Lower leg skin (tissue), 4 donors: ENCODE measurements at regions not wholly inside any gene's neighbourhood (a gene's known extent, or its start where the extent isn't known, plus 50 kb on each side); places are given as distances from the start of the nearest gene placed in this dataset.

Source experiments
- DNase-seq, 2 donors: peaks; one replicate each; pipeline ENCODE4 v3.0.0-alpha.2; 2019; ENCODE audit warnings: low spot score in 2 of 2
- H3K4me3 ChIP-seq: fragments of 200-600 bp; sonication (generic); 2 replicates; pipeline ENCODE4 v1.5.1; 2017; ENCODE audit warnings: mild to moderate bottlenecking, low read depth; ENCODE audit not compliant: poor library complexity, severe bottlenecking
- POLR2A ChIP-seq, 2 donors: fragments of 450-650 bp; IDR thresholded peaks; one replicate each; pipeline ENCODE4 v1.6.1; 2016 to 2017; ENCODE audit warnings: antibody characterized with exemption in 2 of 2, mild to moderate bottlenecking in 1 of 2, moderate library complexity in 1 of 2
- WGBS, 2 donors: methylation state at CpG; one replicate each; pipeline ENCODE4 v1.1.5; 2018; 5-methylcytosine and 5-hydroxymethylcytosine counted together
- intact Hi-C: fragments of 100-400 bp; cut with DNase I; formaldehyde crosslinking; loops from one replicate; pipeline ENCODE4 v1.15.0; 2023; ENCODE audit warnings: low total_unique reads
- TF ChIP-seq, protein P1 (sequence below), 3 donors: fragments of 450-650 bp; IDR thresholded peaks; one replicate each; pipeline ENCODE4 v1.5.1; 2016; ENCODE audit warnings: antibody characterized with exemption in 3 of 3, mild to moderate bottlenecking in 3 of 3, moderate library complexity in 2 of 3

GRCh38 chr2:67258122-67258521 is 139.0 kb upstream of the ETAA1 start:
- intact Hi-C loops: no loop called here
- TF ChIP-seq, protein P1, sequence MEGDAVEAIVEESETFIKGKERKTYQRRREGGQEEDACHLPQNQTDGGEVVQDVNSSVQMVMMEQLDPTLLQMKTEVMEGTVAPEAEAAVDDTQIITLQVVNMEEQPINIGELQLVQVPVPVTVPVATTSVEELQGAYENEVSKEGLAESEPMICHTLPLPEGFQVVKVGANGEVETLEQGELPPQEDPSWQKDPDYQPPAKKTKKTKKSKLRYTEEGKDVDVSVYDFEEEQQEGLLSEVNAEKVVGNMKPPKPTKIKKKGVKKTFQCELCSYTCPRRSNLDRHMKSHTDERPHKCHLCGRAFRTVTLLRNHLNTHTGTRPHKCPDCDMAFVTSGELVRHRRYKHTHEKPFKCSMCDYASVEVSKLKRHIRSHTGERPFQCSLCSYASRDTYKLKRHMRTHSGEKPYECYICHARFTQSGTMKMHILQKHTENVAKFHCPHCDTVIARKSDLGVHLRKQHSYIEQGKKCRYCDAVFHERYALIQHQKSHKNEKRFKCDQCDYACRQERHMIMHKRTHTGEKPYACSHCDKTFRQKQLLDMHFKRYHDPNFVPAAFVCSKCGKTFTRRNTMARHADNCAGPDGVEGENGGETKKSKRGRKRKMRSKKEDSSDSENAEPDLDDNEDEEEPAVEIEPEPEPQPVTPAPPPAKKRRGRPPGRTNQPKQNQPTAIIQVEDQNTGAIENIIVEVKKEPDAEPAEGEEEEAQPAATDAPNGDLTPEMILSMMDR (IDR thresholded peaks at IDR 0.05): no peak
- no peak for TF ChIP-seq POLR2A (IDR thresholded peaks at IDR 0.05)
- 76 to 98% methylated on average over 4 of the region's 4 CpGs for WGBS, 2 donors
- no peak for DNase-seq
- no peak overlapping the region for H3K4me3 ChIP-seq

DNA sequence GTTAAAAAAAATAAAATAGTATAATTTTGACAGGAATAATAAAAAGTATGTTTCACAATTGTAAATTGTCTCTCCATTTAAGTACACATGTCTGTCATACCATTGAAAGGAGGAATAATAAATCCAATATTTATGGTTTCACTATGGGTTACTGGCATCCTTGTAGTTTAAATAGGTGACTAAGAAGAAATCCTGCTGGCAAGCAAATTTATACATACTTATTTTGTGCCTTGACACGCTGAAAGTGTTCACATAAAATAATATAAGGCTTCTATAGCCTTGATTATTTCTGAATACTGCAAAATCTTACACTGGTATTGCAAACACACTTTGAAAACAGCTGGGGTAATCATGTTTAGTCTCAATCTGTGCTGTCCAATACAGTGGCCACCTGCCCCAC is 138.3 kb upstream of the ETAA1 start:
- H3K4me3 ChIP-seq: no peak overlapping the region
- intact Hi-C loops: no loop called here
- no peak for DNase-seq
- no peak for TF ChIP-seq POLR2A (IDR thresholded peaks at IDR 0.05)
- TF ChIP-seq, protein P1 (IDR thresholded peaks at IDR 0.05): no peak
- 65 to 66% methylated on average over 1 of the region's 1 CpG for WGBS, 2 donors

DNA sequence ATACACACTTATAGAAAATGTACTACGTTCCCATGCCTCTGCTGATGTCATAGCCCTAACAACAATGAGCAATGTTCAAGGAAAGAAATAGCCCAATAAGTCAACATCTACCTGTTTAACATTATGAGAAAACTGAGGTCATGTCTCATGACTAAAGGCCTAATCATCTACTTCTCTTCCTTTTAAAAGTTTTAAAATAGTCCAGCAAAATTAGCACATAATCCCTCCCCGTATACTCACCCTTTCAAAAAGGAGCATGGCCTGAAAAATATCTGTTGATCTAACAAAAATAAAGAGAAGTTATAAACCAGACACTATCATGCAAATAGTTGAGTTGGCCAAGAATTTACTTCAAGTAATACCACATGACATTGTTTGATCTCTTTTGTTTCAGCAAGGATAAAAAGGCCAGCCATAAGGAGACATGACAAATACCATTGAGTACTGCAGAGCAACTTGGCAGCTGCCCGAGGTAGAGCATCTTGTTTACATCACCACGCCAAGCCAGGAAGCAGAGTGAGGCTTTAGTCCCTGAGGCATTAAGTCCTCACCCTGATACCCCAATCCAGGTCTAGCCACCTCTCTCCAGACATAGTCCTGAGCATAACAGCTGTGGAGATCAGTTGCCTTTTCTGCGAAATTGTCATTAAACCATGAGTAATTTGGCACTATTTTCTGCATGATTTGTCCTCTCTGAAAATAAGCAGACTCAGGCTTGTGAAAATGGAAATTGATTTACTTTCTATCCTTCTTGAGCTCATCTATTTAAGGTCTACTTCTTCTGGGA is 137.4 kb upstream of the ETAA1 start:
- 33 to 37% methylated on average over 5 of the region's 5 CpGs for WGBS, 2 donors
- TF ChIP-seq, protein P1 (IDR thresholded peaks at IDR 0.05): no peak
- TF ChIP-seq POLR2A (IDR thresholded peaks at IDR 0.05): no peak
- intact Hi-C loops: no loop called here
- DNase-seq: peak in 1 of 2 donors; percentile 19
- no peak overlapping the region for H3K4me3 ChIP-seq

DNA sequence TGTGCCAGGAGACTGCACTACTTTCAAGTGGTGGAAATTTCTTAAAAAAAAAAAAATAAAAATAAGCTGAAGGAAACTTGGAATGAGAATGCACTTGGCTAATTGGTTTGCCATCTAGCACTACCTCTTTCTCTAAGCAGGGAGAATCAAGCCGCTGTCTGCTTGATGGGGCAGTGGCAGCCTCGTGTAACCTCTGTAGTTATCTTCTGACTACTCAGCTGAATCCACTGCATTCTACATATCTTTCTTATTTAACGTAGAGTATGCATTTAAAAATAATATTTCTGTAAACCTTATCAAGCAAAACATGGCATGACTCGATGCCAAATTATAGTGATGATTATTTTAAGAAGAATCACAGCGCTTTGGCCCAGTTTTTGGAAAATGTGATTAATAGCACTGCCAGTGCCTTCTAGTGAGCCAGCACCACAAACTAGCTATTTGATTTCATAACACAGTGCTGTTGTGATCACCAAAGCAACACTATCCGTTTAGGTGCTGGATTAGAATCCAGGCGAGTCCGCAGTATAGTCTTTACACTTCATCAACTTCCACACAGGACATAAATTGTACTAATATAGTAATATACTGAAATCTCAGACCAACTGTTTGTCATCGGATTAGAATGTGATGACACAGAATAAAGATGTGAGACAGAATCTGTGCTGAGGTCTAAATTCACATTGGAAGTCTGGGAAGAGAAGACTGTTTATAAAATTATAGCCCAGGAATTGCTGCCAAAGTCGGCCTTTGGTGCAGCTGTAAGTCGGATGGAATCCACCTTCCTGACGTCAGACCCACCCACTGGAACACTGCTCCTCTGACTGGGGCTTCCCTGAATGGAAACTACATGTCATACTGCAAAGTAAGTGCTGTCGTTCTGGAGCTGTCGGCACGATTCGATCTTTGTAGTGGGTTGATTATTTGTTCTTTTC is 136.5 kb upstream of the ETAA1 start:
- WGBS, 2 donors: 38 to 39% methylated on average over 16 of the region's 16 CpGs
- intact Hi-C loops: no loop called here
- H3K4me3 ChIP-seq: no peak overlapping the region
- peak in 1 of 2 donors; percentile 60 for DNase-seq
- TF ChIP-seq, protein P1 (IDR thresholded peaks at IDR 0.05): no peak
- no peak for TF ChIP-seq POLR2A (IDR thresholded peaks at IDR 0.05)

- H3K4me3 ChIP-seq: no peak overlapping the region
- intact Hi-C loops: no loop called here
- TF ChIP-seq POLR2A (IDR thresholded peaks at IDR 0.05): no peak
- TF ChIP-seq, protein P1 (IDR thresholded peaks at IDR 0.05): no peak
- WGBS, 2 donors: 84 to 85% methylated on average over 5 of the region's 5 CpGs
- no peak for DNase-seq
These were observed 129.9 kb upstream of the ETAA1 start for GRCh38 chr2:67267241-67267640.
